ENCODE measurements at regions not wholly inside any gene's neighbourhood (a gene's known extent, or its start where the extent isn't known, plus 50 kb on each side); places are given as distances from the start of the nearest gene placed in this dataset.
"Not testable (repeated sequence)": the region's sequence is repeated elsewhere in the genome, so short reads cannot be mapped to it uniquely, and the experiment has no call there.

- Mint-ChIP-seq H3K4me3 (no peak overlapping the region), H3K36me3 (ENCODE audit: low read depth) (no peaks in the 10 kb centered on the region), H3K27ac (no peak overlapping the region), H3K4me1 (no peaks in the 10 kb centered on the region), H3K9me3 (no peaks in the 10 kb centered on the region), H3K27me3 (peaks cover 11% of the 10 kb centered on the region)
- DNase-seq (no peak), ATAC-seq (no peak)
These were observed 327.3 kb downstream of the QKI start for GRCh38 chr6:163741743-163742363.

GRCh38 chr6:163741342-163741741 lies 326.8 kb downstream of the QKI start:
- Mint-ChIP-seq H3K27me3 (peaks cover 12% of the 10 kb centered on the region), H3K9me3 (no peaks in the 10 kb centered on the region), H3K27ac (no peak overlapping the region), H3K4me1 (no peaks in the 10 kb centered on the region), H3K4me3 (no peak overlapping the region), H3K36me3 (ENCODE audit: low read depth) (no peaks in the 10 kb centered on the region)
- DNase-seq (no peak), ATAC-seq (no peak)

- Mint-ChIP-seq H3K27me3 (peaks cover 8% of the 10 kb centered on the region), H3K27ac (no peak overlapping the region), H3K9me3 (no peaks in the 10 kb centered on the region), H3K4me1 (no peaks in the 10 kb centered on the region), H3K36me3 (ENCODE audit: low read depth) (no peaks in the 10 kb centered on the region), H3K4me3 (no peak overlapping the region)
- DNase-seq (no peak), ATAC-seq (no peak)
These were observed 325.4 kb downstream of the QKI start for GRCh38 chr6:163739966-163740365.

GRCh38 chr6:163739408-163739725 lies 324.8 kb downstream of the QKI start:
- H3K4me3 Mint-ChIP-seq, result no peak overlapping the region
- H3K27me3 Mint-ChIP-seq, result peaks cover 8% of the 10 kb centered on the region
- DNase-seq (no peak), ATAC-seq (no peak)
- H3K4me1 Mint-ChIP-seq, result no peaks in the 10 kb centered on the region
- H3K9me3 Mint-ChIP-seq, result no peaks in the 10 kb centered on the region
- H3K27ac Mint-ChIP-seq, result no peak overlapping the region
- no peaks in the 10 kb centered on the region for H3K36me3 Mint-ChIP-seq (ENCODE audit: low read depth)

DNA sequence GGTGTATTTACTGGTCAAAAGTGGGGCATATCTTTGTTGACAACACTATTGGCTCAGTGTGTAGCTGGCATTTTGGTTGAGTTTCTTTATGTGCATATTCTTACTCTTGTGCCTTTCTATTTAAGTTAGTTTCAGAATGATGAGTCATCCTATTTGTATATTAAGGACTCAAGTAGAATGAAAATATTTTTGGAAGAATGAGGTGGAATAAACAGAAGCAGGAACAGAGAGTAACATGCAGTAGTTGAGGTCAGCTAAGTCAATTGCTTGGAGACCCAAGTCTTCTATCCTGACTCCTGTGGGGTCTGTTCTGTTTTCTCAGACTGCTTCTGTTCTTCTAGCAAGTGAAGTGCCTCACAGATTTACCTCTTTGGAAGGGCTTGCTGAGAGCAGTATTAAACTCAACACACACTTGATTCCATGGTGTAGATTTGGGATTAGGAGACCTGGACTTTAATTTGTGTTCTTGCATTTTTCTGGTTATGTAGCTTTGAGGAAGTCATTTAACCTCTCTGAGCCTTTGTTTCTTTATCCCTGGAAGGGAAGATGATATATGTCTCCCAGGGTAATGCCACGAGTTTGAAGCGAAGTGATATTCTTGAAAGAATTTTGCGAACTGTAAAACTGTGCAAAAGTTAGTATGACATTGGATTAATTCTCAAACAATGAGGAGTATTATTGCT lies 324.3 kb downstream of the QKI start:
- H3K4me3 Mint-ChIP-seq, result no peak overlapping the region
- H3K36me3 Mint-ChIP-seq (ENCODE audit: low read depth), result no peaks in the 10 kb centered on the region
- H3K27ac Mint-ChIP-seq, result no peak overlapping the region
- no peaks in the 10 kb centered on the region for H3K4me1 Mint-ChIP-seq
- DNase-seq (no peak), ATAC-seq (no peak)
- peaks cover 8% of the 10 kb centered on the region for H3K27me3 Mint-ChIP-seq
- H3K9me3 Mint-ChIP-seq, result no peaks in the 10 kb centered on the region

DNA sequence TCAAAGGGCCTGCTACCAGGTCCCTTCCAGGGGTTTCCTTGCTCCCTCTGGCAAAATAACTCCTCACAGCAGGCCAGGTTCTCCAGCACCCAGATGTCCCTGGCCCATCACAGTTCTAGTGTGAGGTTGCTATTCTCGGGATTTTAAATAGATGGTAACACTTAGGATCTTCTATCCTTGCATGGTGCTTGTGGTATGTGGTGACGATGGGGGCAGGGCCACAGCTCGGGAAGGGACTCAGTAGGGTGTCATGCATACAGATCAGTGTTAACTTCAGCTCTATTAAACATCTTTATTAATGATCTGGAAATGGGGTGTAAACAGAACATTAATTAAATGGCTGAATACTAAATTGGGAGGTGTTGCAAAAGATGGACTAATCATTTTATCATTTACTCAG lies 323.8 kb downstream of the QKI start:
- Mint-ChIP-seq H3K36me3 (ENCODE audit: low read depth) (no peaks in the 10 kb centered on the region), H3K4me3 (no peak overlapping the region), H3K9me3 (no peaks in the 10 kb centered on the region), H3K27me3 (peaks cover 6% of the 10 kb centered on the region), H3K4me1 (no peaks in the 10 kb centered on the region), H3K27ac (no peak overlapping the region)
- DNase-seq (no peak), ATAC-seq (no peak)

DNA sequence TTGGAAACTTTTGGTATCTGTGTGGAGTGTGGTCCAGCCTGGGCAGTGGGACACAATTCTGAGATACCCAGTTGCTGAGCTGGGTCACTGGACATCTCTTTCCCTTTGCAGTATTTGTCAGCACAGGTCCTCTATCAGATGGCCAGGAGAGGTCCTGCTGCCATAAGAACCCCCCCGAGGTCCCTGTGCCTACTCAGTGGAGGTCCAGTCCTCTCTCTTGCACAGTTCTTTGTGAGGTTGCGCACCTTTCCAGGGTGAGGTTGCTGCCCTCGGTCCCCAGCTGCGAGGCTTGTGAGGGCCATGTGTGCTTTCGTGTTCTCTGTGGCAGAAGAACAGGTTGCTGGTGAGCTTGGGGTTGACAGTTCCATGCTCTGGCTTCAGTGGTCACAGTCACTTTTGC lies 320.6 kb downstream of the QKI start:
- H3K27me3 Mint-ChIP-seq, result peaks cover 4% of the 10 kb centered on the region
- H3K27ac Mint-ChIP-seq, result no peak overlapping the region
- H3K36me3 Mint-ChIP-seq (ENCODE audit: low read depth), result no peaks in the 10 kb centered on the region
- no peak for DNase-seq
- H3K4me1 Mint-ChIP-seq, result peaks cover 2% of the 10 kb centered on the region
- ATAC-seq, result no peak
- H3K4me3 Mint-ChIP-seq, result no peak overlapping the region
- no peaks in the 10 kb centered on the region for H3K9me3 Mint-ChIP-seq

DNA sequence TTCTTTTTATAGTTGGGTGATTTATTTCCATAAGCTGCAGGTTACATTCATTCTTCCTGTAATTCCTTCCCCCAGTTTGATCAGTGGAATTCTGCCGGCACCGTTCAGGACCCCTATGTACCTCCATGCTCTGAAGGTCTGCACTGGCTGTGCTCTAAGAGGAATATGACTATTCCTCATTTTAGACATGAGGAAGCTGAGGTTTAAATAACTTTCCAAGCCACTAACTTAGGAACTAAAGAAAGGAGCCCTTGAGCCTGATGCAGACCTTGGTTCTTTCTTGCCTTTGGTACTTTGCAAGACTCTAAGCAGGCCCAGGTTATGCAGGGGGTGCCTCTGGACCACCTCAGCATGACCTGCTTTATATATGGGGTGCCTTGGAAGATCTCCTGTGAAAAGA lies 318.5 kb downstream of the QKI start:
- no peak for ATAC-seq
- Mint-ChIP-seq H3K27ac (no peak overlapping the region), H3K4me1 (peaks cover 2% of the 10 kb centered on the region), H3K27me3 (peaks cover 2% of the 10 kb centered on the region), H3K9me3 (no peaks in the 10 kb centered on the region), H3K4me3 (no peak overlapping the region), H3K36me3 (ENCODE audit: low read depth) (no peaks in the 10 kb centered on the region)
- DNase-seq, result no peak

GRCh38 chr6:163732479-163732878 lies 318.0 kb downstream of the QKI start:
- ATAC-seq (no peak), DNase-seq (no peak)
- no peaks in the 10 kb centered on the region for H3K36me3 Mint-ChIP-seq (ENCODE audit: low read depth)
- H3K27ac Mint-ChIP-seq, result no peak overlapping the region
- H3K27me3 Mint-ChIP-seq, result peaks cover 2% of the 10 kb centered on the region
- peaks cover 2% of the 10 kb centered on the region for H3K4me1 Mint-ChIP-seq
- H3K4me3 Mint-ChIP-seq, result no peak overlapping the region
- no peaks in the 10 kb centered on the region for H3K9me3 Mint-ChIP-seq

DNA sequence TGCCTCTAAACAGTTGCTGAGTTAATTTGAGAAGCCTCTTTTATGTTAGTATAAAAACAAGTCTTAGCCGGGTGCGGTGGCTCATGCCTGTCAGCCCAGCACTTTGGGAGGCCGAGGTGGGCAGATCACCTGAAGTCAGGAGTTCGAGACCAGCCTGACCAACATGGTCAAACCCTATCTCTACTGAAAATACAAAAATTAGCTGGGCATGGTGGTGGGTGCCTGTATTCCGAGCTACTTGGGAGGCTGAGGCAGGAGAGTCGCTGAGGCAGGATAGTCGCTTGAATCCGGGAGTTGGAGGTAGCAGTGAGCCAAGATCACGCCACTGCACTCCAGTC lies 317.5 kb downstream of the QKI start:
- not testable (repeated sequence) for H3K36me3 Mint-ChIP-seq (ENCODE audit: low read depth); ATAC-seq; H3K4me1 Mint-ChIP-seq; H3K27ac Mint-ChIP-seq; H3K4me3 Mint-ChIP-seq; H3K9me3 Mint-ChIP-seq; H3K27me3 Mint-ChIP-seq; DNase-seq

GRCh38 chr6:163731215-163732013 lies 316.9 kb downstream of the QKI start:
- DNase-seq, result no peak
- peak; percentile 18 for ATAC-seq
- peaks cover 2% of the 10 kb centered on the region for H3K4me1 Mint-ChIP-seq
- no peak overlapping the region for H3K27ac Mint-ChIP-seq
- no peaks in the 10 kb centered on the region for H3K36me3 Mint-ChIP-seq (ENCODE audit: low read depth)
- no peak overlapping the region for H3K4me3 Mint-ChIP-seq
- H3K9me3 Mint-ChIP-seq, result no peaks in the 10 kb centered on the region
- H3K27me3 Mint-ChIP-seq, result no peaks in the 10 kb centered on the region

DNA sequence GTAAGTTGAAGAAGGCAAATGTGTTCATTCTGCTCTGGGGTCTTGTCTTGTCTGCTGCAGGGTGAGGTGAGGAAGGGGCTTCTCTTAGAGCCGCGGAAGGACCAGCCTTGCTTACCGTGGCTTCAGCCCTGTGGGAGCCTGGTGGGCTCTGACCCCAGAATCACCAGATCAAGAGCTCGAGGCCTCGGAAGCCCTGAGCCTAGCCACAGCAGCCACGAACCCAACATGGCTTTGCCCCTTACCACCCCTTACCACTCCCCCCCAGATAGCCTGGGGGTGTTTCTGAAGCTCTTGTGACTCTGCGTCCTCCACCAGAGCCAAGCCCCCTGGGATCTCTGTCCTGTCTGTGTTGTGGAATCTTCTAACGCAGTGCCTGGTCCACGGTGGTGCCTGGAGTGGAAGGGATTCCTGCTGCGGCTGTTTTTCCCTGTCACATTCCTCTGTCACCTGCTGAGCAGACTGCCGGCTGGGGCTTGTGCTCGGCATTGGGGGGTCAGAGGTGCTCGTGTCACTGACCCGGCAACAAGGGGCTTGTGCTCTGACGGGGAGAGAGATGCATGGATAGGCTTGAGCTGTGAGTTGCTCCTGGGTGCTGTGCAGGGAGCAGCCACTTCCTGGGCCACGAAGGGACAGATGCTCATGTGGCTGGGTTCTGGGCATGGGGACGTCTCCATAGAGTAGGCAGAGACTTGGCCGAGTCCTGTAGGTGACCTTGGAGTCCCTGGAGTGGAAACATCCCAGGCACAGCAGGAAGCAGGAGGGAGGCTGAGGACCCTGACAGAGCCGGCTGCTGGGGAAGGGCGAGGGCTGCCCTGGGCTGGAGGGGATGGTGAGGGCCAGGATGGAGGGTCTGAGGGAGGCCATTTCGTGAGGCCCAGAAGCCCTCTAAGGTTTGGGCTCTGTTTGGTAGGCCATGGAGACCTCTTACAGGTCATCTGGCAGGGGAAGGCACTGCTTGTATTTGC lies 316.0 kb downstream of the QKI start:
- no peaks in the 10 kb centered on the region for H3K27me3 Mint-ChIP-seq
- H3K4me3 Mint-ChIP-seq, result no peak overlapping the region
- H3K27ac Mint-ChIP-seq, result no peak overlapping the region
- no peaks in the 10 kb centered on the region for H3K9me3 Mint-ChIP-seq
- no peaks in the 10 kb centered on the region for H3K36me3 Mint-ChIP-seq (ENCODE audit: low read depth)
- peaks cover 2% of the 10 kb centered on the region for H3K4me1 Mint-ChIP-seq
- DNase-seq (no peak), ATAC-seq (no peak)

- H3K36me3 Mint-ChIP-seq (ENCODE audit: low read depth), result no peaks in the 10 kb centered on the region
- ATAC-seq (no peak), DNase-seq (no peak)
- H3K4me3 Mint-ChIP-seq, result no peak overlapping the region
- H3K4me1 Mint-ChIP-seq, result peaks cover 2% of the 10 kb centered on the region
- H3K27me3 Mint-ChIP-seq, result no peaks in the 10 kb centered on the region
- H3K27ac Mint-ChIP-seq, result no peak overlapping the region
- no peaks in the 10 kb centered on the region for H3K9me3 Mint-ChIP-seq
These were observed 314.8 kb downstream of the QKI start for GRCh38 chr6:163729127-163729872.

Data from activated naive CD8-positive, alpha-beta T cell treated with anti-CD3 and anti-CD28 coated beads, Interleukin-2, amount 50 U/mL, for 24 hours (primary cell).